ENCODE measurements at regions not wholly inside any gene's neighbourhood (a gene's known extent, or its start where the extent isn't known, plus 50 kb on each side); places are given as distances from the start of the nearest gene placed in this dataset.
"Not testable (repeated sequence)": the region's sequence is repeated elsewhere in the genome, so short reads cannot be mapped to it uniquely, and the experiment has no call there.

GRCh38 chr1:163928069-163928468 is 606.3 kb downstream of the NUF2 start:
- DNase-seq (ENCODE audit: low spot score in 2 of 2) (no peak), ATAC-seq (no peak)
- Mint-ChIP-seq H3K36me3 (no peaks in the 10 kb centered on the region), H3K9me3 (peaks cover 10% of the 10 kb centered on the region), H3K4me1 (no peaks in the 10 kb centered on the region), H3K27ac (no peak overlapping the region), H3K4me3 (no peak overlapping the region)

- peaks cover 10% of the 10 kb centered on the region for H3K9me3 Mint-ChIP-seq
- DNase-seq (ENCODE audit: low spot score in 2 of 2) (no peak), ATAC-seq (no peak)
- H3K4me1 Mint-ChIP-seq, result no peaks in the 10 kb centered on the region
- no peaks in the 10 kb centered on the region for H3K36me3 Mint-ChIP-seq
- H3K4me3 Mint-ChIP-seq, result no peak overlapping the region
- H3K27ac Mint-ChIP-seq, result no peak overlapping the region
These were observed 606.9 kb downstream of the NUF2 start for GRCh38 chr1:163928651-163929050.

- ATAC-seq (no peak), DNase-seq (ENCODE audit: low spot score in 2 of 2) (no peak)
- Mint-ChIP-seq H3K27ac (no peak overlapping the region), H3K36me3 (no peaks in the 10 kb centered on the region), H3K9me3 (peaks cover 9% of the 10 kb centered on the region), H3K4me3 (no peak overlapping the region), H3K4me1 (no peaks in the 10 kb centered on the region)
These were observed 611.1 kb downstream of the NUF2 start for GRCh38 chr1:163932901-163933300.

- no peaks in the 10 kb centered on the region for H3K36me3 Mint-ChIP-seq
- H3K27ac Mint-ChIP-seq, result no peak overlapping the region
- peaks cover 7% of the 10 kb centered on the region for H3K9me3 Mint-ChIP-seq
- no peak for ATAC-seq
- no peaks in the 10 kb centered on the region for H3K4me1 Mint-ChIP-seq
- H3K4me3 Mint-ChIP-seq, result no peak overlapping the region
- DNase-seq (ENCODE audit: low spot score in 2 of 2), result no peak
These were observed 611.7 kb downstream of the NUF2 start for GRCh38 chr1:163933437-163933836.

- no peak overlapping the region for H3K27ac Mint-ChIP-seq
- DNase-seq (ENCODE audit: low spot score in 2 of 2) (no peak), ATAC-seq (no peak)
- H3K36me3 Mint-ChIP-seq, result no peaks in the 10 kb centered on the region
- peaks cover 11% of the 10 kb centered on the region for H3K9me3 Mint-ChIP-seq
- H3K4me1 Mint-ChIP-seq, result no peaks in the 10 kb centered on the region
- no peak overlapping the region for H3K4me3 Mint-ChIP-seq
These were observed 614.1 kb downstream of the NUF2 start for GRCh38 chr1:163935738-163936374.

- Mint-ChIP-seq H3K36me3 (no peaks in the 10 kb centered on the region), H3K27ac (no peak overlapping the region), H3K4me3 (no peak overlapping the region), H3K9me3 (peaks cover 17% of the 10 kb centered on the region), H3K4me1 (no peaks in the 10 kb centered on the region)
- DNase-seq (ENCODE audit: low spot score in 2 of 2), result no peak
- no peak for ATAC-seq
These were observed 599.4 kb upstream of the PBX1 start for GRCh38 chr1:163959622-163960021.

- DNase-seq (ENCODE audit: low spot score in 2 of 2) (no peak), ATAC-seq (no peak)
- Mint-ChIP-seq H3K36me3 (no peaks in the 10 kb centered on the region), H3K9me3 (peaks cover 12% of the 10 kb centered on the region), H3K27ac (no peak overlapping the region), H3K4me1 (no peaks in the 10 kb centered on the region), H3K4me3 (no peak overlapping the region)
These were observed 588.8 kb upstream of the PBX1 start for GRCh38 chr1:163970151-163970550.

GRCh38 chr1:163970699-163971098 is 588.3 kb upstream of the PBX1 start:
- DNase-seq (ENCODE audit: low spot score in 2 of 2) (no peak), ATAC-seq (no peak)
- no peaks in the 10 kb centered on the region for H3K36me3 Mint-ChIP-seq
- H3K4me3 Mint-ChIP-seq, result no peak overlapping the region
- no peaks in the 10 kb centered on the region for H3K4me1 Mint-ChIP-seq
- peaks cover 11% of the 10 kb centered on the region for H3K9me3 Mint-ChIP-seq
- no peak overlapping the region for H3K27ac Mint-ChIP-seq

GRCh38 chr1:163973586-163973985 is 585.4 kb upstream of the PBX1 start:
- Mint-ChIP-seq H3K4me1 (no peaks in the 10 kb centered on the region), H3K4me3 (no peak overlapping the region), H3K36me3 (no peaks in the 10 kb centered on the region), H3K27ac (no peak overlapping the region), H3K9me3 (peaks cover 21% of the 10 kb centered on the region)
- ATAC-seq (no peak), DNase-seq (ENCODE audit: low spot score in 2 of 2) (no peak)

- DNase-seq (ENCODE audit: low spot score in 2 of 2) (no peak), ATAC-seq (no peak)
- H3K36me3 Mint-ChIP-seq, result no peaks in the 10 kb centered on the region
- H3K27ac Mint-ChIP-seq, result no peak overlapping the region
- H3K4me3 Mint-ChIP-seq, result no peak overlapping the region
- no peaks in the 10 kb centered on the region for H3K4me1 Mint-ChIP-seq
- peaks cover 21% of the 10 kb centered on the region for H3K9me3 Mint-ChIP-seq
These were observed 584.9 kb upstream of the PBX1 start for GRCh38 chr1:163974120-163974519.

GRCh38 chr1:163980394-163980793 is 578.6 kb upstream of the PBX1 start:
- DNase-seq (ENCODE audit: low spot score in 2 of 2) (no peak), ATAC-seq (no peak)
- H3K36me3 Mint-ChIP-seq, result no peaks in the 10 kb centered on the region
- H3K4me3 Mint-ChIP-seq, result no peak overlapping the region
- H3K4me1 Mint-ChIP-seq, result no peaks in the 10 kb centered on the region
- H3K27ac Mint-ChIP-seq, result no peak overlapping the region
- H3K9me3 Mint-ChIP-seq, result peaks cover 26% of the 10 kb centered on the region

GRCh38 chr1:163981500-163982030 is 577.4 kb upstream of the PBX1 start:
- Mint-ChIP-seq H3K4me3 (no peak overlapping the region), H3K9me3 (peaks cover 24% of the 10 kb centered on the region), H3K4me1 (no peaks in the 10 kb centered on the region), H3K36me3 (no peaks in the 10 kb centered on the region), H3K27ac (no peak overlapping the region)
- DNase-seq (ENCODE audit: low spot score in 2 of 2) (no peak), ATAC-seq (no peak)

- no peaks in the 10 kb centered on the region for H3K36me3 Mint-ChIP-seq
- H3K4me1 Mint-ChIP-seq, result no peaks in the 10 kb centered on the region
- ATAC-seq (no peak), DNase-seq (ENCODE audit: low spot score in 2 of 2) (no peak)
- no peak overlapping the region for H3K27ac Mint-ChIP-seq
- H3K9me3 Mint-ChIP-seq, result peaks cover 16% of the 10 kb centered on the region
- H3K4me3 Mint-ChIP-seq, result no peak overlapping the region
These were observed 575.9 kb upstream of the PBX1 start for GRCh38 chr1:163983097-163983496.

- H3K36me3 Mint-ChIP-seq, result no peaks in the 10 kb centered on the region
- H3K9me3 Mint-ChIP-seq, result peaks cover 12% of the 10 kb centered on the region
- ATAC-seq, result no peak
- H3K4me1 Mint-ChIP-seq, result no peaks in the 10 kb centered on the region
- H3K27ac Mint-ChIP-seq, result no peak overlapping the region
- no peak for DNase-seq (ENCODE audit: low spot score in 2 of 2)
- H3K4me3 Mint-ChIP-seq, result no peak overlapping the region
These were observed 573.3 kb upstream of the PBX1 start for GRCh38 chr1:163985700-163986099.

GRCh38 chr1:163999131-163999530 is 559.9 kb upstream of the PBX1 start:
- no peak overlapping the region for H3K4me3 Mint-ChIP-seq
- ATAC-seq (no peak), DNase-seq (ENCODE audit: low spot score in 2 of 2) (no peak)
- peaks cover 7% of the 10 kb centered on the region for H3K9me3 Mint-ChIP-seq
- no peaks in the 10 kb centered on the region for H3K4me1 Mint-ChIP-seq
- H3K27ac Mint-ChIP-seq, result no peak overlapping the region
- H3K36me3 Mint-ChIP-seq, result no peaks in the 10 kb centered on the region

- peaks cover 22% of the 10 kb centered on the region for H3K9me3 Mint-ChIP-seq
- H3K27ac Mint-ChIP-seq; H3K36me3 Mint-ChIP-seq; DNase-seq (ENCODE audit: low spot score in 2 of 2); H3K4me3 Mint-ChIP-seq; H3K4me1 Mint-ChIP-seq; ATAC-seq: not testable (repeated sequence)
These were observed 552.8 kb upstream of the PBX1 start for GRCh38 chr1:164006186-164006585.

GRCh38 chr1:164006621-164007020 is 552.4 kb upstream of the PBX1 start:
- no peak for ATAC-seq
- no peak for DNase-seq (ENCODE audit: low spot score in 2 of 2)
- H3K4me3 Mint-ChIP-seq, result no peak overlapping the region
- peaks cover 22% of the 10 kb centered on the region for H3K9me3 Mint-ChIP-seq
- H3K4me1 Mint-ChIP-seq, result no peaks in the 10 kb centered on the region
- no peaks in the 10 kb centered on the region for H3K36me3 Mint-ChIP-seq
- H3K27ac Mint-ChIP-seq, result no peak overlapping the region

Measured in stimulated activated effector memory CD8-positive, alpha-beta T cell treated with anti-CD3 and anti-CD28 coated beads, Interleukin-12 subunit alpha, Interleukin-12 subunit beta, amount 100 ng/mL, for 72 hours (primary cell).